Retinal pigment epithelial cell (primary cell): ENCODE measurements at regions not wholly inside any gene's neighbourhood (a gene's known extent, or its start where the extent isn't known, plus 50 kb on each side); places are given as distances from the start of the nearest gene placed in this dataset.

Experiments used
- DNase-seq: peaks from one replicate; pipeline ENCODE4 v3.0.0-alpha.2; 2010; ENCODE audit warnings: low read depth
- H3K4me3 ChIP-seq: 2 replicates; pipeline ENCODE4 v1.5.1; 2011; ENCODE audit warnings: mild to moderate bottlenecking, low read length, control low read depth, moderate library complexity
- TF ChIP-seq, protein P1 (sequence below): conservative IDR thresholded peaks from 2 replicates; pipeline ENCODE4 v1.5.1; 2011; ENCODE audit warnings: low read depth, low read length, control low read depth, inconsistent platforms

DNA sequence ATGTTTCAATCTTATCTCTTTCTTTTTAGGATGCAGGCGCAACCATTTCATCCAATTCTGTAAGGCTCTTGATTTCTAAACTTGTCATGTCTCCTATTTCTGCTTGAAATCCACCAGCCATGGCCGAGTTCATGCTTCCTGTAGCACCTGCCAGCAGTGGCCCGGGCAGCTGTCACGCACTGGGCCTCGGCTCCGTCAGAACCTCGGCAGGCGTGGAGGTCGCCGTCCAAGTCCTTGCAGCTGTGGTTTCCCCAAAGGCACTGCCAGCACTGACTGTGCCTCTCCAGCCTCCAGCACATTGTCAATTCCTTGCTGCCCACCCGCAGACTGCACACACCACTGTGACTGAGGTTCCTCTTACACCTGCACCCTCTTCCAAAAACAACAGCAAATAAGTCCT is 188.7 kb upstream of the SALL3 start:
- no peak for DNase-seq
- H3K4me3 ChIP-seq: no peak overlapping the region
- TF ChIP-seq, protein P1, sequence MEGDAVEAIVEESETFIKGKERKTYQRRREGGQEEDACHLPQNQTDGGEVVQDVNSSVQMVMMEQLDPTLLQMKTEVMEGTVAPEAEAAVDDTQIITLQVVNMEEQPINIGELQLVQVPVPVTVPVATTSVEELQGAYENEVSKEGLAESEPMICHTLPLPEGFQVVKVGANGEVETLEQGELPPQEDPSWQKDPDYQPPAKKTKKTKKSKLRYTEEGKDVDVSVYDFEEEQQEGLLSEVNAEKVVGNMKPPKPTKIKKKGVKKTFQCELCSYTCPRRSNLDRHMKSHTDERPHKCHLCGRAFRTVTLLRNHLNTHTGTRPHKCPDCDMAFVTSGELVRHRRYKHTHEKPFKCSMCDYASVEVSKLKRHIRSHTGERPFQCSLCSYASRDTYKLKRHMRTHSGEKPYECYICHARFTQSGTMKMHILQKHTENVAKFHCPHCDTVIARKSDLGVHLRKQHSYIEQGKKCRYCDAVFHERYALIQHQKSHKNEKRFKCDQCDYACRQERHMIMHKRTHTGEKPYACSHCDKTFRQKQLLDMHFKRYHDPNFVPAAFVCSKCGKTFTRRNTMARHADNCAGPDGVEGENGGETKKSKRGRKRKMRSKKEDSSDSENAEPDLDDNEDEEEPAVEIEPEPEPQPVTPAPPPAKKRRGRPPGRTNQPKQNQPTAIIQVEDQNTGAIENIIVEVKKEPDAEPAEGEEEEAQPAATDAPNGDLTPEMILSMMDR: no peak

DNA sequence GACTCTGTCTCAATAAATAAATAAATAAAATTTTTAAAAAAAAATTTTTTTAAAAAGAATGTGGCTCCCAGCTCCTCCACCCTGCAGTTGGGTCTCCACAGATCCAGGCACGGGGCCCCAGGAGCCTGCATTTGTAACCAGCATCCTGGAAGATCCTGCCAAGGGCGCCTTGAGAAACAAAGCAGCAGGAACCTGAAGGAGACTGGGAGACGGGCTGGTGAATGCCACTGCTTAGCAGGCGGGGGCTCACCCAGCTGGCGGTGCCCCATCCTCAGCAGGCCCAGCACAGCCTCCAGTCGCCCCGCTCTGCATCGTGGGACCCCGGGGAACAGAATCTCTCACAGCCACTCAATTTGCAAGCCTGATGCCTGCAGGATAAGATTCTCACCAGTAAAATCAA is 187.5 kb upstream of the SALL3 start:
- TF ChIP-seq, protein P1: no peak
- H3K4me3 ChIP-seq: no peak overlapping the region
- no peak for DNase-seq

- H3K4me3 ChIP-seq: no peak overlapping the region
- DNase-seq: no peak
- TF ChIP-seq, protein P1: no peak
These were observed 186.9 kb upstream of the SALL3 start for GRCh38 chr18:78792736-78793135.

DNA sequence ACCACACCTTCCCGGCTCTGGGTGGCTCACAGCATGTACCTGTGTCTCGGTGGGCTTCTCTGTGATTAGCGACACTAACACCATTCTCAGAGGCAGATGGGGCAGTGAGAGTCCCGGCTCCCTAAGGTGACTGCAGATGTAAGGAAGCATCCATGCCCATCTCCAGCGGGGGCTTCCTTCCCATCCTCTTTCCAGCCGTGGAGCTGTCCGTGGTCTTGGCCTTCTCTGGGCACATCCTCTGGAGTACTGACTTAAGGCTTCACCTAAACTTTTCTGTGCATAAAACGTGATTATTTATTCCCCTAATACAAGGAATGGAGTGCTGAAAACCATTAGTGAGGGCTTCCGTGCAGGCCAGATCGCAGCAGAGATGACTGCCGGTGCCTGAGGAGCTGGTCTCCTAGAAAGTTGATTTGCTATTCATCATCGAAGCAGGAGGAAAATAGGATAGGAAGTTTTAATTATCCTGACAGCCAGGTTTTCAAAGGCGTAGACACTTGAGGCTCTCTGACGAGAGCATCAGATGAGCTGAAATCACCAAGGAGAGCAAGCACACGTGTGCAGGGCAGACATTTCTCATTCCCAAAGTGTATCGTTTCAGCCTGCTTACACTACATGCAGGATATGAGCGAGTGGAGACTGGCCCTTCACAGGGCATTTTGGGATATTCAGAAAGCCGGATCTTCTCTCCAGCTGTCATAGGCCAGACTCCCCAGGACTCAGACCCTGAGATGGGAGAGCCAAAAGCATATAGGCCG is 186.1 kb upstream of the SALL3 start:
- no peak overlapping the region for H3K4me3 ChIP-seq
- TF ChIP-seq, protein P1: no peak
- DNase-seq: no peak

DNA sequence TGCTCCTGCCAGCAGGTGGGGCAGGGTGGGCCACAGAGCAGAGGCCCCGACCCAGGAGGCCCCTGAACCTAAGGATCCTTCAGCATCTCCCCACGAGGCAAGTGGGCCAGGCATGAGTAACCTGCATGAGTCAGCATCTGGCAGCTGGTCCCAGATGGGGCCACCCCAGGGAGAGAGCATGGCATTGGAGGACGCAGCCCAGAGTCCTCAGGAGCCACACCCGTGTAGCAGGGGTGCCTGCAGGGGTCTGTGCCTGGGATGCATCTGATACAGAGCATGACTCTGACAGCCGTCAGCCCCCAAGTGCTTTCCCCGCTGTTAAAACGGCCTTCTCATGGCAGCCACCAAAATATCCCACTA is 185.6 kb upstream of the SALL3 start:
- no peak overlapping the region for H3K4me3 ChIP-seq
- TF ChIP-seq, protein P1: no peak
- no peak for DNase-seq

DNA sequence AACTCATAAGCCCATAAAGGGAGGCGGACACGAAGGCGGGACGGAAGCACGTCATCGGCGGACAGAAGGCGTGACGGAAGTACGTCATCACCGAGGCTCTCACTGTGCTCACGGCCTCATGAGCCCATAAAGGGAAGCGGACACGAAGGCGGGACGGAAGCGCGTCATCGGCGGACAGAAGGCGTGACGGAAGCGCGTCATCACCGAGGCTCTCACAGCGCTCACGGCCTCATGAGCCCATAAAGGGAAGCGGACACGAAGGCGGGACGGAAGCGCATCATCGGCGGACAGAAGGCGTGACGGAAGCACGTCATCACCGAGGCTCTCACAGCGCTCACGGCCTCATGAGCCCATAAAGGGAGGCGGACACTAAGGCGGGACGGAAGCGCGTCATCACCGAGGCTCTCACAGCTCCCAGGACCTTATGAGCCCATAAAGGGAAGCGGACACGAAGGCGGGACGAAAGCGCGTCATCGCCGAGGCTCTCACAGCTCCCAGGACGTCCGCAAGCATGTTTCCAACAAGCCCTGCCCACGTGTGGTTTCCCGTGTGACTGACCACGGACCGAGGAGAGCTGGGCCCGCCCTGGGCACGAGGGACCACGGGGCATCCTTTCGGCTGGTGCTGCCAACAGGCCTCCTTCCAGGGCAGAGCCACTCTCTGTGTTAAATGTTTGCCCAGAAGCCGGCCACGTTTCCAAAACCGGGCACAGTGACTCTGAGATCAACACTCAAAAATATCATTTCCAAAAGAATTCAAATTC is 182.7 kb upstream of the SALL3 start:
- no peak for DNase-seq
- H3K4me3 ChIP-seq: no peak overlapping the region
- TF ChIP-seq, protein P1: no peak

DNA sequence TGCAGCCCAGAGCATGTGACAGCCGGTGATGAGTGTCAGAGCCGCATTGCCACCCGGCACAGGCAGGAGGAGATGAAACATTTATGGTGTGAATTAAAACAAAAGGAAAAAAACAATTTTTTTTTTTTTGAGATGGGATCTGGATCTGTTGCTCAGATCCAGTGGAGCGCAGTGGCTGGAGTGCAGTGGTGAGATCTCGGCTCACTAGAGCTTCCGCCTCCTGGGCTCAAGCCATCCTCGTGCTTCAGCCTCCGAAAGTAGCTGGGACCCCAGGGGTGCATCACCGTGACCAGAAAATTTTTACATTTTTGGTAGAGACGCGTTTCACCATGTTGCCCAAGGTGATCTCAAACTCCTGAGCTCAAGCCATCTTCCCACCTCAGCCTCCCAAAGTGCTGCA is 182.1 kb upstream of the SALL3 start:
- no peak overlapping the region for H3K4me3 ChIP-seq
- TF ChIP-seq, protein P1: no peak
- no peak for DNase-seq
